Fibroblast of the aortic adventitia (primary cell): ENCODE measurements at regions not wholly inside any gene's neighbourhood (a gene's known extent, or its start where the extent isn't known, plus 50 kb on each side); places are given as distances from the start of the nearest gene placed in this dataset.

ENCODE experiments used
- DNase-seq: peaks from one replicate; pipeline ENCODE4 v3.0.0-alpha.2; 2010; ENCODE audit warnings: low read depth
- H3K4me3 ChIP-seq: 2 replicates; pipeline ENCODE4 v1.5.1; 2011; ENCODE audit warnings: low read depth, mild to moderate bottlenecking, control low read depth, low read length, moderate library complexity
- TF ChIP-seq, protein P1 (sequence below): IDR thresholded peaks from 2 replicates; pipeline ENCODE4 v1.5.1; 2011; ENCODE audit warnings: mild to moderate bottlenecking, low read length, control low read depth, inconsistent platforms; ENCODE audit not compliant: insufficient read depth

DNA sequence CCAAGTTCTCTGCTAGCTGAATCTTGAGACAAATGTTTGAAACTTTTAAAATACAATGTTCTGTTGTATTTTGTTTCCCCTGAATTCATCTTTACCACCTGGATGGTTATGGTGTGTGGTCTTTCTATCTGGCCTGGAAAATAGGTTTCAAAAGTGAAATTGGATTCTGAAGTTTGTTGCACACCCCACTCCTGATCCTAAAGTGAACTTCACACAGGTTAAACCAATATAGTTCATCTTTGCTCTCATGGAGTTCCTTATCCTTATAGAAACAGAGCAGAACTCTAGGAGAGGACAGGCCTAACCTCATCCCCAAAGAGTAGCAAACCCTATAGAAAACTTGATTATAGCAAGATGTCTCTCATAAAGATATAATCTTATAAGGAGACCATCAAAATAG, 179.4 kb upstream of the BCL6 start:
- TF ChIP-seq, protein P1, sequence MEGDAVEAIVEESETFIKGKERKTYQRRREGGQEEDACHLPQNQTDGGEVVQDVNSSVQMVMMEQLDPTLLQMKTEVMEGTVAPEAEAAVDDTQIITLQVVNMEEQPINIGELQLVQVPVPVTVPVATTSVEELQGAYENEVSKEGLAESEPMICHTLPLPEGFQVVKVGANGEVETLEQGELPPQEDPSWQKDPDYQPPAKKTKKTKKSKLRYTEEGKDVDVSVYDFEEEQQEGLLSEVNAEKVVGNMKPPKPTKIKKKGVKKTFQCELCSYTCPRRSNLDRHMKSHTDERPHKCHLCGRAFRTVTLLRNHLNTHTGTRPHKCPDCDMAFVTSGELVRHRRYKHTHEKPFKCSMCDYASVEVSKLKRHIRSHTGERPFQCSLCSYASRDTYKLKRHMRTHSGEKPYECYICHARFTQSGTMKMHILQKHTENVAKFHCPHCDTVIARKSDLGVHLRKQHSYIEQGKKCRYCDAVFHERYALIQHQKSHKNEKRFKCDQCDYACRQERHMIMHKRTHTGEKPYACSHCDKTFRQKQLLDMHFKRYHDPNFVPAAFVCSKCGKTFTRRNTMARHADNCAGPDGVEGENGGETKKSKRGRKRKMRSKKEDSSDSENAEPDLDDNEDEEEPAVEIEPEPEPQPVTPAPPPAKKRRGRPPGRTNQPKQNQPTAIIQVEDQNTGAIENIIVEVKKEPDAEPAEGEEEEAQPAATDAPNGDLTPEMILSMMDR: no peak
- no peak overlapping the region for H3K4me3 ChIP-seq
- no peak for DNase-seq

DNA sequence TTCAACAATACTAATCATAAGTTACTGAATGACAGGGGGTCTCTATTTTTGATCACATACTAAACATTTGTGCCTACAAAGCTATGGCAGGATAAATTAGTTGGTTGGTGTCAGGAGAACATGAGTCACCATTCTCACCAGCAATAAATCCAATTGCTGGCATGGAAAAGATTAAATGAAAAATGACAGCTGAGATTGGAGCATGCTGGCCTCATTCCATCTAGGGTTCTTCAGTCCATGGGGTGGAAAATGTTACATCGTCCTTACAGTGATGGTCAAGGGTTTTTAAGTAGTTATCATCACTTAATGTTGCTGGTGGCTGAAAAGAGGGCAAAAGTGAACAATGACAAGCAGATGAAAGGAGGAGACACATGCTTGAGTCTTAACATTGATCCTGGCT, 180.1 kb upstream of the BCL6 start:
- TF ChIP-seq, protein P1: no peak
- DNase-seq: no peak
- H3K4me3 ChIP-seq: no peak overlapping the region

DNA sequence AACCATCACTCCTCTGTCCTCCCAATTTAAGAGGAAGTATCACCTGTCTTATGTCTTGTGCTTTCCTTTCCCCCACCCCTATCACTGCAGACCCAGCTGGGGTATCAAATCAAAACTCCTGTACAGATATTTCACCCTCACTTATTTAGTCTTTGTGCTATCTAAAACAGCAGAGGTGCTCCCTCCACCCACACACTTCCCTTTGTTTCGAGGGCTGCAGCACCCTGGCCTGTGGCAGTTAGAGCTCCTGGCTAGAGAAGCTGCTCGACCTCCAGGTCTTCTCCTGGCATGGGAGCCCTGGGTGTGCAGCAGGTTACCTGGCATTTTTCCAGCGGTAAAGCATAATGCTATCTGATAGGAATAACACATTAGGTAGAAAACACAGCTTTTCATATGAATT, 181.4 kb upstream of the BCL6 start:
- no peak for DNase-seq
- TF ChIP-seq, protein P1: no peak
- no peak overlapping the region for H3K4me3 ChIP-seq

DNA sequence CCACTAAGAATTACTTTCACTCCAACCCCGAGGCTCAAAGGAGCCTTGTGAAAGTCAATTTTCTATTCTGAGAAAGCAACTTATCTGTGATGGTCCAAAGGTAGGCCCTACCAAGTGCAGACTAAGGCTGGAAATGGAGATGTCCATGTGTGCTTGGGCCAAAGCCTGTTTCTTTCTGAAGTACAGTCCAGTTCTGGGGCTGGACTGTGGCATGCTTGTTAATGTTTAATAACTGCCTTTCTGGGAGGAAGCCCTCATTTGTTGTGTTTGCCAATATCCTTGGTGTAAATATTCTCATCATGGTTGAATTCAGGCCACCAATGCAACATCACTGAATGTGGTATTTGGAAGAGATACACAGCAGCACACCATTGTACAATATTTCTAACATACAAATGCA, 182.3 kb upstream of the BCL6 start:
- DNase-seq: no peak
- no peak overlapping the region for H3K4me3 ChIP-seq
- TF ChIP-seq, protein P1: no peak

DNA sequence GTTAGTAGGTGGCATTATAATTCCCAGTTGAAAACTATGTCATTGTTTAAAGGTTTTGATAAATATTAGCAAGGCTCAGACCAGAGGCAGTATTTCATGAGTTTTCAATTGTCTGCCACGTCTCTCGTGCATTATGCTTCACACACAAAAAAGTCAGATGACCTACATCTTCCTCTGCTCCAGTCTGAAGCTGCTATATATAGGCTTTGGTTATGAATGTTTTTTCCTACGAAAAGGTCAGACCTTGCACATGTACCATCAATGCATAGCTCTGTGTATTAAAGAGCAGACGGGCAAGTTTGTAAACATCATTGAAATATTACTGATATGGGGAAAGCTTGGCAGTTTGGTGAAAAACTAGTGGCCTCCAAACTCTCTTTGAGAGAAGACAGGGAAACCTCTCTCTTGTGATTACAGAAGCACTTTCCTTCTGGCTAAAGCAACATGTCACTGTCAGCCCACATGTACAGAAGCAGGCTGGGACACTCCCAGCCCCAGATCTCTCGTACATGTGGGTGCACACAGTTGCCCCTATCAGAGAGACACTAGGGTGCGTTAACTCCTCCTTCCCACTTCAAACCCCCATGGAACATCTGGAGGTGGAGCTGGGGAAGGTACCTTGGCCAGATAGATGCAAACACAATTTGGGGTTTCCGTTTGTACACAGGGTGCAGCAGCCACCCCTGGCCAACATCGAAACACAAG, 184.0 kb upstream of the BCL6 start:
- TF ChIP-seq, protein P1: no peak
- no peak overlapping the region for H3K4me3 ChIP-seq
- no peak for DNase-seq

DNA sequence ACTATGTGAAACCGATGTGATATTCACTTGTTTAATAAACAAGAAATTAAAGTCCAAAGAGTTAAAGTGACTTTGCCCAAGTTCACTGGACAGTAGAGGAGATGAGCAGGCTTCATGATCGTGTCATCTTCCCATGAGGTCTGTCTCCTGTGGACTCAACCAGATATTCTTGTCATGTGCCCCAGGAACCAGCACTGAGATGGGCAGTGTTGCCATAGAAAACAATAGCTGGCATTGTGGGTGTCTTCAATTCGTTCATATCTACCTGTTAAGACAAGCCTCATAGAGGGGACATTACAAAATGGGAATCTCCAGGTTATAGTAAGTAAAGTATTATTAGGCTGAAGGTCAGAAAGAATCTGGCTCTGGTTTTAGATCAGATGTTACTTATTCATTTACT, 184.8 kb upstream of the BCL6 start:
- TF ChIP-seq, protein P1: no peak
- DNase-seq: no peak
- H3K4me3 ChIP-seq: no peak overlapping the region

DNA sequence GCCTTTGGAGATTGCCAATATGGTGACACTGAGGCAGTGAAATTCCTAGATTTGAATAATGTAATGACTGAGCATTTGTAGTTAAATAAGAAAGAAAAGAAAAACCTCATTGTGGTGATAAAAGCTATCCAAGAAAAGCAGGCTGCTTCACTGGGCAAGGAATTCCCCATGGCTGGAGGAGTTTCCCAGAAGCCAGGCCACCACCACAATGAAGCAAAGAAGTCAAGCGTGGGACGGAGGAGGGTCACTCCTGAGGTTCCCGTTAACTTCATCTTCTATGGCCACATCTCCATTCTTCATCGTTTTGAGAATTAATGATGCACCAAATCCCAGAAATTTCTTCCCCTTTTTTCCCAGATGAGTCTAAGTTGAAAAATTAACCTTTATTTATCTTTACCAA, 185.8 kb upstream of the BCL6 start:
- peak; percentile 28 for DNase-seq
- H3K4me3 ChIP-seq: no peak overlapping the region
- TF ChIP-seq, protein P1: no peak
